ENCODE measurements at regions not wholly inside any gene's neighbourhood (a gene's known extent, or its start where the extent isn't known, plus 50 kb on each side); places are given as distances from the start of the nearest gene placed in this dataset.

GRCh38 chr7:54663186-54663585 is 95.8 kb downstream of the SEC61G start:
- H3K4me1 ChIP-seq (ENCODE audit: control insufficient read depth in 2 of 2, insufficient read depth in 2 of 2, low read length in 2 of 2) = no peaks in the 10 kb centered on the region
- ATAC-seq (ENCODE audit: low read depth) (no peak), DNase-seq (no peak)
- no peaks in the 10 kb centered on the region for H4K20me1 ChIP-seq (ENCODE audit: control insufficient read depth, insufficient read depth, low read length, poor library complexity, severe bottlenecking)
- Mint-ChIP-seq H3K9me3 (ENCODE audit: insufficient read depth) (no peaks in the 10 kb centered on the region), H3K27ac (no peak overlapping the region), H3K27me3 (peaks cover 34% of the 10 kb centered on the region), H3K4me1 (peaks cover 11% of the 10 kb centered on the region), H3K4me3 (no peak overlapping the region)
- peaks cover 0 to 16% (median 0%) of the 10 kb centered on the region in 3 donors for H3K9me3 ChIP-seq (ENCODE audit: control extremely low read depth in 1 of 3, control insufficient read depth in 2 of 3, insufficient read depth in 1 of 3, low read length in 2 of 3)
- ChIA-PET POLR2A (no interaction called here), CTCF (no interaction called here)
- no peak overlapping the region for H3K4me3 ChIP-seq (ENCODE audit: control extremely low read depth in 1 of 5, extremely low read depth in 1 of 5, insufficient read depth in 1 of 5, low read depth in 2 of 5, low read length in 4 of 5)
- no peak overlapping the region for H3K9ac ChIP-seq (ENCODE audit: low read length)
- H3K4me2 ChIP-seq (replicated peaks; ENCODE audit: low read depth, low read length, poor library complexity, severe bottlenecking) = no peak overlapping the region
- WGBS (ENCODE audit: insufficient coverage) = 82% methylated on average over 13 of the region's 13 CpGs
- peaks cover 0 to 17% (median 2%) of the 10 kb centered on the region in 4 experiments for H3K27me3 ChIP-seq (replicated peaks in 1 of 4; ENCODE audit: control extremely low read depth in 1 of 4, control insufficient read depth in 3 of 4, insufficient read depth in 4 of 4, low read length in 3 of 4)
- TF ChIP-seq EZH2 (IDR thresholded peaks at IDR 0.05; ENCODE audit: borderline replicate concordance, insufficient read depth, low read depth, low read length, poor library complexity, severe bottlenecking) (no peak), CTCF (IDR thresholded peaks at IDR 0.05) (no peak)
- no peaks in the 10 kb centered on the region for H3K79me2 ChIP-seq (ENCODE audit: control insufficient read depth, insufficient read depth, low read length)
- intact Hi-C loops (cut with micrococcal nuclease) = no loop called here
- no peak overlapping the region for H2AFZ ChIP-seq (ENCODE audit: insufficient read depth, low read depth, low read length, poor library complexity, severe bottlenecking)
- no peak overlapping the region for H3K27ac ChIP-seq (ENCODE audit: low read length in 2 of 2)
- no peaks in the 10 kb centered on the region for H3K36me3 ChIP-seq (replicated peaks in 1 of 2; ENCODE audit: control extremely low read depth in 1 of 2, control insufficient read depth in 1 of 2, extremely low read depth in 1 of 2, insufficient read depth in 2 of 2, low read length in 1 of 2)

- TF ChIP-seq EZH2 (IDR thresholded peaks at IDR 0.05; ENCODE audit: borderline replicate concordance, insufficient read depth, low read depth, low read length, poor library complexity, severe bottlenecking) = no peak
- Histone ChIP-seq H3K4me2 (replicated peaks; ENCODE audit: low read depth, low read length, poor library complexity, severe bottlenecking) (no peak overlapping the region), H3K79me2 (ENCODE audit: control insufficient read depth, insufficient read depth, low read length) (no peaks in the 10 kb centered on the region), H3K4me3 (ENCODE audit: control extremely low read depth in 1 of 5, extremely low read depth in 1 of 5, insufficient read depth in 1 of 5, low read depth in 2 of 5, low read length in 4 of 5) (no peak overlapping the region), H3K27ac (ENCODE audit: low read length in 2 of 2) (no peak overlapping the region), H2AFZ (ENCODE audit: insufficient read depth, low read depth, low read length, poor library complexity, severe bottlenecking) (no peak overlapping the region), H4K20me1 (ENCODE audit: control insufficient read depth, insufficient read depth, low read length, poor library complexity, severe bottlenecking) (no peaks in the 10 kb centered on the region), H3K4me1 (ENCODE audit: control insufficient read depth in 2 of 2, insufficient read depth in 2 of 2, low read length in 2 of 2) (no peaks in the 10 kb centered on the region), H3K27me3 (replicated peaks in 1 of 4; ENCODE audit: control extremely low read depth in 1 of 4, control insufficient read depth in 3 of 4, insufficient read depth in 4 of 4, low read length in 3 of 4) (peaks cover 0 to 17% (median 2%) of the 10 kb centered on the region in 4 experiments), H3K9me3 (ENCODE audit: control extremely low read depth in 1 of 3, control insufficient read depth in 2 of 3, insufficient read depth in 1 of 3, low read length in 2 of 3) (peaks cover 0 to 16% (median 0%) of the 10 kb centered on the region in 3 donors), H3K9ac (ENCODE audit: low read length) (no peak overlapping the region), H3K36me3 (replicated peaks in 1 of 2; ENCODE audit: control extremely low read depth in 1 of 2, control insufficient read depth in 1 of 2, extremely low read depth in 1 of 2, insufficient read depth in 2 of 2, low read length in 1 of 2) (no peaks in the 10 kb centered on the region)
- ATAC-seq (ENCODE audit: low read depth) = no peak
- Mint-ChIP-seq H3K9me3 (ENCODE audit: insufficient read depth) (no peaks in the 10 kb centered on the region), H3K27ac (no peak overlapping the region), H3K4me1 (peaks cover 11% of the 10 kb centered on the region), H3K27me3 (peaks cover 34% of the 10 kb centered on the region), H3K4me3 (no peak overlapping the region)
- WGBS (ENCODE audit: insufficient coverage) = 85% methylated on average over 7 of the region's 7 CpGs
- DNase-seq = no peak
- CTCF ChIA-PET = no interaction called here
- POLR2A ChIA-PET = no interaction called here
- intact Hi-C loops (cut with micrococcal nuclease) = no loop called here
These were observed 96.3 kb downstream of the SEC61G start for GRCh38 chr7:54662701-54663100.
